ENCODE measurements at regions not wholly inside any gene's neighbourhood (a gene's known extent, or its start where the extent isn't known, plus 50 kb on each side); places are given as distances from the start of the nearest gene placed in this dataset.
"Not testable (repeated sequence)": the region's sequence is repeated elsewhere in the genome, so short reads cannot be mapped to it uniquely, and the experiment has no call there.

DNA sequence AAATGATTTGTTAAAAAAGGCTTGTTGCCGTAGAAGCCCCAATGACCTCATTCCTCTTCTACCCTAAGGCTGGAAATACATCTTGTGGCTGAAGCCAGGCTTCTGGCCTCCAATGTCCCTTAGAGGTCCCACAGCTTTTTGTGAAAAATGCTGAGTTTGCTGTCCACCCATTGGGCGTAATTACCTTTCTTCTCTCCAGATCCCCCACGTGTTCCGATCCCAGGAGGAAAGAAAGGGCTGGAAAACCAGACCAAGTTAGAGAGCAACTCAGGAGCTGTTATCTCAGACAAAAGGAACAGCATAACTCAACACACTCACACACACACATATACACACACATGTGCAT, 154.2 kb downstream of the MIAT start:
- FAIRE-seq, result no peak

DNA sequence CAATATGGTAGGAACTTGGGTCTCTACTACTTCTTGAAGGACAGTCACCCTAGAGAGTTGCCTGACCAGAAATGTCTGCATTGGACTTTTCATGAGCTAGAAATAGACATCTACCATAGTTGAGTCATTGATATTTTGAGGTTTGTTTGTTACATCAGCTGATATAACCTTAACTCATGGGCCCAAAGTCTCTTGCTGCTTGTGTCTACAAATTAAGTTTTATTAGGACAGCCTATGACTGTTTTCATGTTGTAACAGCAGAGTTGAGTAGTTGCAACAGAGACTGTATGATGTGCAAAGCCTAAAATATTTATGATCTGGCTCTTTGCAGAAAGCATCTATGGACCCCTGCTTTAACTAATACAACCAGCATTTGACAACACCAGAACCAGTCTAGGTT, 155.3 kb downstream of the MIAT start:
- FAIRE-seq, result no peak

DNA sequence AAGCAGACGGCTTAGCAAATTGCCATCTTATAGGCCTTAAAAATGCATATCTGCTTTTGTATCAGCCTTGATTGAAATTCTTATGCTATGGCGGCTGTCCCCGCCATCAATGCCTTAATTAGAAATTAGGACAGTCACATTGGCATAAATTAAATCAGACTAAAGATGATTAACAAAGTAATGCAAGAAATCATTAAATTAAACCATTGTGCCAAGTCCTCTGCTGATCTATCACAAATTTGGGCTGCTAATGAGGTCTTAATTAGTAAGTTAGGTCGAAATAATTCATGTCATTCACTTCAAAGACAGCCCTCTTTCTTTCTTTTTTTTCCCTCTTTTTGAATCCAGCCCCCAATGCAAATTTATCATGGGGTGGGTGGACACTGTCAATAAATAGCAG, 159.3 kb downstream of the MIAT start:
- FAIRE-seq, result no peak

- FAIRE-seq, result no peak
Observed at GRCh38 chr22:26817926-26818325, 160.5 kb downstream of the MIAT start.

GRCh38 chr22:26821854-26822253, 164.5 kb downstream of the MIAT start:
- no peak for FAIRE-seq

- FAIRE-seq, result no peak
Observed at GRCh38 chr22:26822313-26822712, 164.9 kb downstream of the MIAT start.

DNA sequence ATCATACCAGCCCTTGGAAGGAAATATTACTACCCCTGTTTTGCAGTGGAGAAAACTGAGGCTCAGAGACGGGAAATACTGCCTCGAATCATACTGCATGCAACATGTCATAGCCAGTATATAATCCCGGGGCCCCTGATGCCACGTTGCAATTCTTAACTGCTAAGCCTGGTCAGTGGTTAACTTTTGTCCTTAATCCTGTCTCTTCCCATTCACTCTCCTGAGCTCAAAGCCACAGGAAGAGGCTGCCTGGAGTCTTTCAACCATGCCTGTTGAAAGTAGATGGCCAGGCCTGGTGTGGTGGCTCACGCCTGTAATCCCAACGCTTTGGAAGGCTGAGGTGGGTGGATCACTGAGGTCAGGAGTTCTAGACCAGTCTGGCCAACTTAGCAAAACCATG, 166.6 kb downstream of the MIAT start:
- no peak for FAIRE-seq

DNA sequence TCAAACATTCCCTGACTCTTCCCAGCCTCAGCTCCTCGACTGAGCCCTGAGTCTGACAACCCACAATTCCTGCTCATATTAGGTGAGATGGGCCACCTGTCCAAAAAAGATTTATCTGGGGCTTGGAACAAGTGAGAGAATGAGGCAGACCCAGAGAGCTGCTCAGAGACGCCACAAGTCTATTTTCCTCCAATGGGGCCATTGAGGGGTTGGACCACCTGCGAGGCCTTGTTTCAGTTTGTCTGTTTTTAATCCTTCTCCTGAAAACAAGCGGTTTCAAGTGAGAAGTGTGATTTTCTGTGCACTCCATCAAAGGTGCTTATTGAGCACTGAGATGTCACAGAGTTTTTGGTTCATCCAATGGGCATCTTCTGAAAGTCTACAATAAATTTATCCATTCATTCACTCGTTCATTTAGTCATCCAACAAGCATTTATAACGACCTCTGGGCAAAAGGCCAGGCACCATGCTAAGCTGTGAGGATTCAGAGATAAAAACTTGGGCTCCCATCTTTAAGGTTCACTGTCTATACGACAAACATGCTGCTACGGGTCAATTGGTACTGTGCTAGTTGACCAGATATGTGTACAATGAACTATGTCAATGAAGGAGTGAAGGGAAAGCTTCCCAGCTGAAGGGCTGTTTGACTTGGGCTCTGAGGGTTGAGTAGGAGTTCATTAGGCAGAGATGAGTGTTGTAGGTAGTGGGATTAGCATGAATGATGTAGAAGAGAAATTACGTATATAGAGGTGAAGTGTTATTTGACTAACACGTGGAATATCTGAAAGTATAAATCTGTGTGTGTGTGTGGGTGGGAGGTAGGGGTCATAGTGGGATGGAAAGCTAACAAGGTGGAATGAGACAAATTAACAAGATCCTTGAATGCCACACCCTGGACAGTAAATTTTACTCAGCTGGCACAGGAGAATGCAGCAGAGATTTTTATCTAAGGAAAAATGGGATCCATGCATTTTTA, 168.9 kb downstream of the MIAT start:
- FAIRE-seq, result no peak

GRCh38 chr22:26827611-26828010, 170.2 kb downstream of the MIAT start:
- FAIRE-seq, result no peak

- FAIRE-seq, result no peak
Observed at GRCh38 chr22:26828311-26828710, 170.9 kb downstream of the MIAT start.

- no peak for FAIRE-seq
Observed at GRCh38 chr22:26830837-26831236, 173.4 kb downstream of the MIAT start.

GRCh38 chr22:26835023-26835422, 177.6 kb downstream of the MIAT start:
- no peak for FAIRE-seq

DNA sequence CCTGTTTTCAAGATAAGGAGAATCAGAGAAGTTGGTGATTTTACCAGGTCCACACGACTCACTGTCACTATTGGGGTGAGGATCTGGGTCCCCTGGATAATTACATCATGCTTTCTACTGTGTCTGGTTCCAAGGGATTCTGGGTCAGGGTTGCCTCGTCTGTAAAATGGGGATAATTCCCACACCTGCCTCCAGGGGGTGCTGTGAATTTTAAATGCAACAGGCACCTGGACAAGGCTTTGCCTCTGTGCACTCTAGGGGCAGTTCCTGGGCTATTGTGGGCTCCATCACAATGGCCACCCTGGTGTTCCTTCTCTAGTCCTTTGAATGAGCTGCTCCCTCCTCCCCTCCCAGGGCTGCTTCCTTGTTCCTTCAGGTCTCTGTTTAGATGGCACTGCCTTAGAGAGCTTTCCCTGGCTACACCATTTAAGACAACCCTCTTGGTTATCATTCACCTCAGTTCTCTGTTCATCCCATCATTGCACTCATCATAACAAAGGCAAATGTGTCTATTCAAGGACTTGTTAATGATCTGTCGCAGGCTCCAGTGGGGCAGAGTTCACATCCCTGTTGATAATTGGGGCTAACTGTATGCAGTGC, 178.6 kb downstream of the MIAT start:
- FAIRE-seq, result no peak

- no peak for FAIRE-seq
Observed at GRCh38 chr22:26837784-26838470, 180.5 kb downstream of the MIAT start.

GRCh38 chr22:26838471-26838825, 181.1 kb downstream of the MIAT start:
- no peak for FAIRE-seq

GRCh38 chr22:26839216-26839615, 181.8 kb downstream of the MIAT start:
- FAIRE-seq, result no peak

GRCh38 chr22:26840770-26841169, 183.4 kb downstream of the MIAT start:
- FAIRE-seq, result not testable (repeated sequence)

GRCh38 chr22:26842103-26842502, 184.7 kb downstream of the MIAT start:
- FAIRE-seq, result no peak

DNA sequence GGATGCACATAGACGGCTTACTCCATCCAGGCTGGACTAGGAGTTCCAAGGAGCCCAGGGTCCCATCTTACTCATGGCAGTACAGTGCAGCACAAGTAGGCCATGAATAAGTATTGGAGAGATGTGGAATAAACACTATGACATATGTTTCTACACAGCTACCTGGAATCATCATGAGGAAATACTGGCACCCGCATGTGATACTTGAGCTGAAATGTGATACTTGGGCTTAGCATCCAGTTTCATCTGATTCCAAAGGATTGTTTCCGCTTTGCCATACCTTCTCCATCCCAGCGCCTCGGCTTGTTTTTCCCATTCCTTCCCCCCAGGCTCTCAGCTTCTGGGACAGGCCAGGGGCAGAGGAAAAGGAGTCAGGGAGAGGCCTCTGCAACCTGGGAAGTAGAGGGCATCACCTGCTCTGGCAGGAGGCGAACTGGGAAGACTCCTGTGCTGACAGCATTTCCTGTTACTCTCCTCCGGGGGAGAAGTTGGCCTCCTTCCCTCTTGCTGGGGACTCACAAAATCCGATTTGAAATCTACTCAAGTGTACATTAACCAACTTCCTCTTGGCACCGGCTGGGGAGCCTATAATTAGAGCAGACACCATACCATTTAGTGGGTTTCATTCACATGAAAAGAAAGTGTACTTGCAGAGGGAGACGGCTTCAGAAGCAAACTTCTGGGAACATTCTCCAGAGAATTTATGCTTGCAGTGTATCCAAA, 187.8 kb downstream of the MIAT start:
- FAIRE-seq, result no peak

GRCh38 chr22:26846076-26846475, 188.7 kb downstream of the MIAT start:
- no peak for FAIRE-seq

DNA sequence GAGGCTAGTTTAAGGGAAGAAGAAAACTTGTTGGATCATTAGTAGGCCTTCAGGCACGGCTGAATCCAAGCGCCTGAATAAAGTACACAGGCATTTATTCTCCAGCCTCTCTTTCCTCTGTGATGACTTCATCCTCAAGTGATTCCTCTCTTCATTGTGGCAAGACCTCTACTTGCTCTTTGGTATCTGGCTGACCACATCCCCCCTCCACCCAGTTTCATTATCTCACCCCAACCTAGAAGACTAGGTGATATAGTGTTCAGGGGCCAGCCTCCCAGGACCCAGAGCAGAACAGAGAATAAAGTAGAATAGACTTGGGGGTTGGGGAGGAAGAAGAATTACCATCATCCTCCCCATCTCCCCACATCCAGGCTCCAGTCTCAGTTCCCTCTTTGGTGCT, 189.3 kb downstream of the MIAT start:
- FAIRE-seq, result no peak

- FAIRE-seq, result no peak
Observed at GRCh38 chr22:26847046-26847445, 189.7 kb downstream of the MIAT start.

DNA sequence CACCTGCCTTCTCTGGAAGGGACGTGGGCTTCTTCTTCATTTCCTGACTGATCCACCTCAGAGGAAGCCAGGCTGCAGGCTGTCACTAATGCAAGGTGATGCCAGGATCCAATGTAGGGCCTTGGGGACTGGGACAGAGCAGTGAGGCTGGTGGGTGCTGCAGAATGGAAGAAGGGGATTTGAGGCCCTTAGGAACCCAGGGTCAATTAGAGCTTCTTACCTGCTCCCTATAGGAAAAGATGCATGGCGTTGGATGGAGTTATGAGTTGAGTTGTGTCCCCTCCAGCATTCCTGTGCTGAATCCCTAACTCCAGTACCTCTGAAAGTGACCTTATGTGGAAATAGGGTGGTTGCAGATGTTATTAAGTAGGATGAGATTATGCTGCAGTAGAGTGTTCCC, 190.4 kb downstream of the MIAT start:
- no peak for FAIRE-seq
